Heart right ventricle (tissue), 16 donors: ENCODE measurements at regions not wholly inside any gene's neighbourhood (a gene's known extent, or its start where the extent isn't known, plus 50 kb on each side); places are given as distances from the start of the nearest gene placed in this dataset.

Experiments used
- ATAC-seq, 8 donors: fragments of 200-7000 bp; cut with Tn5 transposase; one replicate each; pipeline ENCODE4 v1.9.1; 2020; ENCODE audit warnings: mild to moderate bottlenecking in 8 of 8, moderate library complexity in 8 of 8, moderate number of reproducible peaks in 1 of 8
- DNase-seq, 2 donors: peaks; one replicate each; pipeline ENCODE4 v3.0.0-alpha.2; 2020
- H3K27ac ChIP-seq, 10 donors: fragments of 200-600 bp; sonication (generic) in 2 of 10; one replicate each; pipeline versions ENCODE4 v1.5.0 to v1.8.0; 2020 to 2022; ENCODE audit warnings: mild to moderate bottlenecking in 3 of 10
- H3K27me3 ChIP-seq, 7 donors: fragments of 200-600 bp; one replicate each; pipeline ENCODE4 v1.8.0; 2021 to 2022; ENCODE audit warnings: mild to moderate bottlenecking in 2 of 7
- H3K36me3 ChIP-seq, 9 donors: fragments of 200-600 bp; sonication (generic) in 1 of 9; one replicate each; pipeline versions ENCODE4 v1.5.0 to v1.8.0; 2020 to 2022; ENCODE audit warnings: mild to moderate bottlenecking in 2 of 9
- H3K4me1 ChIP-seq, 9 donors: fragments of 200-600 bp; sonication (generic) in 1 of 9; one replicate each; pipeline versions ENCODE4 v1.5.0 to v1.8.0; 2020 to 2022; ENCODE audit warnings: mild to moderate bottlenecking in 4 of 9
- H3K4me3 ChIP-seq, 10 donors: fragments of 200-600 bp; sonication (generic) in 2 of 10; one replicate each; pipeline versions ENCODE4 v1.5.0 to v1.8.0; 2020 to 2022; ENCODE audit warnings: mild to moderate bottlenecking in 7 of 10, moderate library complexity in 2 of 10
- H3K9me3 ChIP-seq, 11 donors: fragments of 200-600 bp in 10 of 11; sonication (generic) in 2 of 11; one replicate each; pipeline versions ENCODE4 v1.5.0 to v1.8.0; 2013 to 2022; ENCODE audit warnings: mild to moderate bottlenecking in 2 of 11, control low read depth in 1 of 11, moderate library complexity in 1 of 11
- CTCF ChIP-seq, 9 donors: fragments of 200-600 bp; sonication (generic) in 2 of 9; IDR thresholded peaks; one replicate each; pipeline versions ENCODE4 v1.5.0 to v1.8.0; 2021 to 2022; ENCODE audit warnings: antibody characterized with exemption in 9 of 9, mild to moderate bottlenecking in 5 of 9, moderate library complexity in 1 of 9
- WGBS, 2 donors: extraction: QIAGEN DNeasy Blood & Tissue Kit; methylation state at CpG; one replicate each; pipeline ENCODE4 v1.1.7; 2013; ENCODE audit warnings: inconsistent platforms in 1 of 2; 5-methylcytosine and 5-hydroxymethylcytosine counted together
- intact Hi-C, 10 donors: fragments of 100-400 bp; cut with DNase I; formaldehyde crosslinking; loops; one replicate each; pipeline versions ENCODE4 v1.11.1 to v1.14.2; 2022
- donor health status: Arrhythmogenic right ventricular cardiomyopathy.
- donor health status: ischemic (EF 13 %, LVEDD 7.1; RV severe dilation, severe dysfunction).
- donor health status: healthy with polysubstance abuse.
- donor health status: DM: no; HTN: yes; CAD: no.
- donor health status: DM: no; HTN: no; CAD: no.
- donor health status: ischemic (EF 25% LVEDD 6.9; RV normal size, moderate dysfunction).
- donor health status: ischemic (EF 25% LVEDD 5.7; RV mildly dilated, moderate dysfunction).
- donor health status: healthy.
- donor health status: DM: yes; HTN: yes; CAD: no.
- donor health status: Ischemic cardiomyopathy.
- donor health status: ischemic (EF 35%, LVEDD 5.7; RV mildly dilated, moderate dysfunction).
- donor health status: nonischemic (EF 11% LVEDD 7.7; RV severe dilation, severe dysfunction).
- donor health status: DM: yes; HTN: yes; CAD: no.
- donor health status: PGD.
- donor health status: ischemic (EF 29% LVEDD 5.4; RV normal size, mild dysfunction).
- donor health status: nonischemic (EF 23%, LVEDD 6.1; RV moderate dilation, normal function).

- no peaks in the 10 kb centered on the region for H3K36me3 ChIP-seq
- no peak overlapping the region for H3K27ac ChIP-seq
- H3K27me3 ChIP-seq: no peaks in the 10 kb centered on the region
- no peak for ATAC-seq
- DNase-seq: no peak
- intact Hi-C loops: no loop called here
- H3K4me3 ChIP-seq: no peak overlapping the region
- no peaks in the 10 kb centered on the region for H3K4me1 ChIP-seq
- 94 to 96% methylated on average over 2 of the region's 2 CpGs for WGBS, 2 donors
- no peak for TF ChIP-seq CTCF (IDR thresholded peaks at IDR 0.05)
- H3K9me3 ChIP-seq: peaks cover 0 to 47% (median 0%) of the 10 kb centered on the region in 11 donors
Measured at GRCh38 chr5:167363065-167363464, 928.4 kb upstream of the WWC1 start.

GRCh38 chr5:167375125-167375524 is 916.3 kb upstream of the WWC1 start:
- intact Hi-C loops: no loop called here
- no peak for DNase-seq
- Histone ChIP-seq H3K36me3 (no peaks in the 10 kb centered on the region), H3K4me3 (no peak overlapping the region), H3K27me3 (no peaks in the 10 kb centered on the region), H3K9me3 (no peaks in the 10 kb centered on the region), H3K4me1 (no peaks in the 10 kb centered on the region), H3K27ac (no peak overlapping the region)
- no peak for TF ChIP-seq CTCF (IDR thresholded peaks at IDR 0.05)
- ATAC-seq: no peak
- 78 to 82% methylated on average over 17 of the region's 17 CpGs for WGBS, 2 donors

DNA sequence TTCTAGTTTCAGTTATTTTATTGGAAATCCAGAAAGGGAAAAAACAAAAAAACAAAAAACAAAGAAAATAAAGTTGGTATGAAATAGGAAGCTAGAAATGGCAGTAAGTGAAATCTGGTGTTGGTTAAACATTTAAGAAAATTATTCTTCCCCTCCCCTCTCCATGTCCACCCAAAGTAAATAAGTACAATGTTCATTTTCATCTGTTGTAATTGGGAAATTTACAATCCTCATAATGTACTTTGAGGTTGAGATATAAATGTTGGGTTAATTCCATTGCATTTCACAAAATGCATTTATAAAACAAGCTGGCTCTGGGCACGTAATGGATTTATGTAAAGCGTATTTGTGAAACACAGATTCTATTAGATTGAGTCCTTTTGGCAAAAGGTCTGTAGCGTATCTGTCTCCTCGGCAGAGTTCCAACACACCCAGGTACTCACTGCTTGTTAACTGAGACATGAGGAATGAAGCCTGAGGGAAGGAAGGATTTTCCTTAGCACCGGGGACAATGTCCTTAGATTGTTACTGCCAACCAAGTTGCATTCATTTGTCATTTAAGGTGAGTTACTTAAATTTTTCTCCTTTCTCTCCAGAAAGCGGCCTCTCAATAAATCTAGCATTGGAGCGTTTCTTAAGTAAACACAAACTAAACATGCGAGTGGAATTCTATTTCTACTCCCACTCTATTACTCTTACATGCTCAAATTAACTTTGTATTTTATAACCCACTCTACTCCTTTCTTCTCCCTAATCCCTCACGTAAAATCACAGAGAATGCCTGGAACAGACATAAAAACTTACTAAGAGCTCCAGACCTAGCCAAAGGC is 912.3 kb upstream of the WWC1 start:
- Histone ChIP-seq H3K9me3 (no peaks in the 10 kb centered on the region), H3K4me3 (no peak overlapping the region), H3K4me1 (no peaks in the 10 kb centered on the region), H3K27ac (no peak overlapping the region), H3K27me3 (no peaks in the 10 kb centered on the region), H3K36me3 (no peaks in the 10 kb centered on the region)
- intact Hi-C loops: no loop called here
- WGBS, 2 donors: 86 to 87% methylated on average over 9 of the region's 9 CpGs
- DNase-seq: no peak
- no peak for TF ChIP-seq CTCF (IDR thresholded peaks at IDR 0.05)
- no peak for ATAC-seq

GRCh38 chr5:167381457-167381856 is 910.0 kb upstream of the WWC1 start:
- no peaks in the 10 kb centered on the region for H3K4me1 ChIP-seq
- H3K27me3 ChIP-seq: no peaks in the 10 kb centered on the region
- no peak overlapping the region for H3K27ac ChIP-seq
- 72 to 76% methylated on average over 1 of the region's 1 CpG for WGBS, 2 donors
- H3K36me3 ChIP-seq: no peaks in the 10 kb centered on the region
- H3K4me3 ChIP-seq: no peak overlapping the region
- TF ChIP-seq CTCF (IDR thresholded peaks at IDR 0.05): no peak
- H3K9me3 ChIP-seq: no peaks in the 10 kb centered on the region
- ATAC-seq: no peak
- intact Hi-C loops: no loop called here
- no peak for DNase-seq
